Retinal pigment epithelial cell (primary cell): ENCODE measurements at regions not wholly inside any gene's neighbourhood (a gene's known extent, or its start where the extent isn't known, plus 50 kb on each side); places are given as distances from the start of the nearest gene placed in this dataset.

Experiments used
- DNase-seq: peaks from one replicate; pipeline ENCODE4 v3.0.0-alpha.2; 2010; ENCODE audit warnings: low read depth
- H3K4me3 ChIP-seq: 2 replicates; pipeline ENCODE4 v1.5.1; 2011; ENCODE audit warnings: mild to moderate bottlenecking, low read length, control low read depth, moderate library complexity
- CTCF ChIP-seq: conservative IDR thresholded peaks from 2 replicates; pipeline ENCODE4 v1.5.1; 2011; ENCODE audit warnings: low read depth, low read length, control low read depth, inconsistent platforms

GRCh38 chr6:103617642-103618041 lies 1242.1 kb downstream of the HACE1 start:
- DNase-seq = no peak
- TF ChIP-seq CTCF = no peak
- H3K4me3 ChIP-seq = no peak overlapping the region

DNA sequence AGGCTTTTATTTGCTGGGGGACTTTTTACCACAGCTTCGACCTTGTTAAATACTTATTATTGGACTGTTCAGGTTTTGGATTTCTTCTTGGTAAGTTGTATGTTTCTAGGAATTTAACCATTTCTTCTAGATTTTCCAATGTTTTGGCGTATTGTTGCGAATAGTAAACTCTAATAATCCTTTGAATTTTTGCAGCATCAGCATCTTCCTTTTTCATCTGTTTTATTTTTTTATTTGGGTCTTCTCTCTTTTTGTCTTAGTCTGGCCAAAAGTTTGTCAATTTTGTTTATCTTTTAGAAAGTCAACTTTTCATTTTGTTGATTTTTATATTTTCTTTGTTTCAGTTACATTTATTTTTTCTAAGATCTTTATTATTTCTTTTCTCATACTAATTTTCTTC lies 1272.0 kb downstream of the HACE1 start:
- no peak overlapping the region for H3K4me3 ChIP-seq
- no peak for DNase-seq
- no peak for TF ChIP-seq CTCF

DNA sequence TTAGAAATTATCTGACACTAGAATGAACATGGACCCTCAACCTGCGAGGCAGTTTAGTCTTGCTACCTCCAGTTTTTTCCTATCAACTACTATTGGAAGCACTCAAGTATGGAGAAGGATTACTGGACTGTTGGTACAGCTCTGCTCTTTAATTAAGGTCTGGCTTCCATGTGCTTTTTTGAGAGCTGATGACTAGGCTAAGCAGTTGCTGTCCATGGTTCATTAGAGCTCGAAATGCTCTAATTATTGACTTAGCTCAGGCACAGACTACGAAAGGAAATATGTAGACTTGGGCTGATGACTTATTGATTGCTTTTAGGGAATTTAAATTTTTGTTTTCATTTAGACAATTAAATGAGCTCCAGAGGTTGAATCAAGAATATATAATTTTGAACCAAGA lies 1281.6 kb downstream of the HACE1 start:
- no peak overlapping the region for H3K4me3 ChIP-seq
- no peak for DNase-seq
- TF ChIP-seq CTCF = no peak

GRCh38 chr6:103570431-103570830 lies 1289.3 kb downstream of the HACE1 start:
- no peak overlapping the region for H3K4me3 ChIP-seq
- no peak for DNase-seq
- no peak for TF ChIP-seq CTCF

- no peak for TF ChIP-seq CTCF
- no peak for DNase-seq
- no peak overlapping the region for H3K4me3 ChIP-seq
These were observed 1304.8 kb downstream of the HACE1 start for GRCh38 chr6:103554911-103555310.

- H3K4me3 ChIP-seq = no peak overlapping the region
- no peak for DNase-seq
- TF ChIP-seq CTCF = no peak
These were observed 1321.3 kb downstream of the HACE1 start for GRCh38 chr6:103538381-103538780.

DNA sequence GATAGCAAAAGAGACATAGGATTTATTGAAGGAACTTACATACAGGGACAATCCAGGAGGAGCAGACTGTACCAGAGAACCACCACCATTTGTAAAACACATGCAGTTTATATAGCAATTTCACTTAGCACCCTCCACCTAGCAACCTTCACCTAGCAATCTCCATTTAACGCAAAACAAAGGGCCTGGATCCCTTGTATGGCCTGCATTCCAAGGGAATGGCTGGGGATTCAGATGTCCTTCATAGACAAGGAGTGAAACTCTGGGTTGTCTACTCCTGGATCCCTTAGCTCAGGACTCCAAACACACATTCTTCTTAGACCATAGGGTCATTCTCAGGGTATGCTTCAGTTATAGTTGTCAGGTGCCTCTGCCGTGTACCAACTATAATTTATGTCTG lies 1324.9 kb downstream of the HACE1 start:
- H3K4me3 ChIP-seq = no peak overlapping the region
- no peak for TF ChIP-seq CTCF
- no peak for DNase-seq
